Activated CD8-positive, alpha-beta memory T cell treated with anti-CD3 and anti-CD28 coated beads, Interleukin-2, amount 10 ng/mL, durations not matched to agents 7 days and 5 days (primary cell): ENCODE measurements at regions not wholly inside any gene's neighbourhood (a gene's known extent, or its start where the extent isn't known, plus 50 kb on each side); places are given as distances from the start of the nearest gene placed in this dataset.
"Not testable (repeated sequence)": the region's sequence is repeated elsewhere in the genome, so short reads cannot be mapped to it uniquely, and the experiment has no call there.

Source experiments
- ATAC-seq: fragments of 150-1000 bp; cut with Tn5 transposase; one replicate; pipeline ENCODE4 v1.10.0; 2021; ENCODE audit warnings: moderate library complexity
- CTCF ChIA-PET: fragments of 350-600 bp; sonication (Branson Sonifier 250); formaldehyde crosslinking; loops from one replicate; lab custom pipeline; 2021; ENCODE audit warnings: antibody characterized with exemption; lab: Charles Lee
- DNase-seq: peaks from one replicate; pipeline ENCODE4 v3.0.0-alpha.2; 2020
- H3K27ac Mint-ChIP-seq: one replicate; pipeline ENCODE4 v1.8.0; 2021; ENCODE audit warnings: mild to moderate bottlenecking, mixed read lengths
- H3K27me3 Mint-ChIP-seq: one replicate; pipeline ENCODE4 v1.8.0; 2021; ENCODE audit warnings: mixed read lengths
- H3K36me3 Mint-ChIP-seq: one replicate; pipeline ENCODE4 v1.8.0; 2021; ENCODE audit warnings: mild to moderate bottlenecking, mixed read lengths
- H3K4me1 Mint-ChIP-seq: one replicate; pipeline ENCODE4 v1.8.0; 2021; ENCODE audit warnings: mixed read lengths
- H3K4me3 Mint-ChIP-seq: one replicate; pipeline ENCODE4 v1.8.0; 2021; ENCODE audit warnings: mild to moderate bottlenecking, moderate library complexity, mixed read lengths
- H3K9me3 Mint-ChIP-seq: one replicate; pipeline ENCODE4 v1.8.0; 2022; ENCODE audit warnings: low read depth, mixed read lengths

DNA sequence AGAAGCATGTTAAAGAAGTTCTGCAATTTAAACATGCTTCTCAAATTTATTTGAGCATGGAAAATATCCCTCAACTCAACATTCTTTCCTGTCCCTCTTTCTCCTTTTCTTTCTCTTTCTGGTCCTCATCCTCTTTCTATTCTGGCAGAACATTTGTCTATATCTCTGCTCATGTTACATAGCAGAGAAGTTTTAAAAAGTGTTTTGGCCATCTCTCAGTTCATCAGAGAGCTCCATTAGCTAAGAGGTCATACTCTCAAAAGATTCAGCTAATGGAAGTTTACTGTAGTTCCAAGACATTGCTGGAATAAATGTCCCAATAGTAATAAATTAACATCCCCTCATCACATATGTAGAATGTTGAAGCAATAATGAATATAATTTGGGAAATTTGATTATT is 53.5 kb downstream of the XCL2 start:
- H3K27me3 Mint-ChIP-seq, result no peaks in the 10 kb centered on the region
- H3K4me1 Mint-ChIP-seq, result peaks cover 20% of the 10 kb centered on the region
- ATAC-seq (no peak), DNase-seq (no peak)
- H3K4me3 Mint-ChIP-seq, result no peak overlapping the region
- H3K36me3 Mint-ChIP-seq, result peaks cover 18% of the 10 kb centered on the region
- H3K27ac Mint-ChIP-seq, result no peak overlapping the region
- H3K9me3 Mint-ChIP-seq, result peaks cover 6% of the 10 kb centered on the region
- CTCF ChIA-PET, result interaction anchor here (1.0 kb wide), 1 partner anchor 147 kb away, joined by 3 read pairs; no protein-coding TSS in a partner anchor

DNA sequence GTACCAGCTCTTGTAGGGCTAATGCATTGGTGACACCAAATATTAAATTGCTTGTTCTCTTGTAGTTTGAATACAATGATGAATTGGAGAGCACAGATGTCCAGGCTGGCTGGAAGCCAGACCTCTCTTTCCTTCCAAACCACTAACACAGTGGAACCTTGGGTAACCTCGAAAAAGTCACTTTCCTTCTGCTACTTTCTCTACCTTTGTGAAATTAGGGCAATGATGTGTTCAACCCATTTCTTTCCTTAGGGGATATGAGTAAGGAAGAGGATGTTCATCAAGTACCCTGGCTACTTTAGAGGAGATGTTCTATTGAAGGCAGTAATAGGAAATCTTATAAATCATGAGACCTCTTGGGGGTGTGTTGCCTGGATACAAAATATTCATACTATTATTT is 55.7 kb downstream of the XCL2 start:
- DNase-seq (no peak), ATAC-seq (no peak)
- Mint-ChIP-seq H3K27me3 (no peaks in the 10 kb centered on the region), H3K4me1 (peaks cover 38% of the 10 kb centered on the region), H3K27ac (no peak overlapping the region), H3K36me3 (peaks cover 22% of the 10 kb centered on the region), H3K9me3 (peaks cover 6% of the 10 kb centered on the region), H3K4me3 (no peak overlapping the region)
- CTCF ChIA-PET, result interaction anchor here (0.8 to 1.2 kb wide), 2 partner anchors 33 to 1416 kb away, joined by 3 read pairs; no protein-coding TSS in a partner anchor

DNA sequence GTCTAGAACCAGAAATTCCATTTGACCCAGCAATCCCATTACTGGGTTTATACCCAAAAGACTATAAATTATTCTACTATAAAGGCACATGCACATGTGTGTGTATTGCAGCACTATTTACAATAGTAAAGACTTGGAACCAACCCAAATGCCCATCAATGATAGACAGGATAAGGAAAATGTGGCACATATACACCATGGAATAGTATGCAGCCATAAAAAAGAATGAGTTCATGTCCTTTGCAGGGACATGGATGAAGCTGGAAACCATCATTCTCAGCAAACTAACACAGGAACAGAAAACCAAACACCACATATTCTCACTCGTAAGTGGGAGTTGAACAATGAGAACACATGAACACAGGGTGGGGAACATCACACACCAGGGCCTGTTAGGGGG is 57.0 kb downstream of the XCL2 start:
- ATAC-seq, H3K27me3 Mint-ChIP-seq, DNase-seq, H3K9me3 Mint-ChIP-seq, H3K27ac Mint-ChIP-seq, H3K4me3 Mint-ChIP-seq: not testable (repeated sequence)
- CTCF ChIA-PET, result interaction anchor here (0.9 kb wide), 1 partner anchor 48 kb away, joined by 3 read pairs; no protein-coding TSS in a partner anchor
- Mint-ChIP-seq H3K4me1 (peaks cover 41% of the 10 kb centered on the region), H3K36me3 (peaks cover 22% of the 10 kb centered on the region)

DNA sequence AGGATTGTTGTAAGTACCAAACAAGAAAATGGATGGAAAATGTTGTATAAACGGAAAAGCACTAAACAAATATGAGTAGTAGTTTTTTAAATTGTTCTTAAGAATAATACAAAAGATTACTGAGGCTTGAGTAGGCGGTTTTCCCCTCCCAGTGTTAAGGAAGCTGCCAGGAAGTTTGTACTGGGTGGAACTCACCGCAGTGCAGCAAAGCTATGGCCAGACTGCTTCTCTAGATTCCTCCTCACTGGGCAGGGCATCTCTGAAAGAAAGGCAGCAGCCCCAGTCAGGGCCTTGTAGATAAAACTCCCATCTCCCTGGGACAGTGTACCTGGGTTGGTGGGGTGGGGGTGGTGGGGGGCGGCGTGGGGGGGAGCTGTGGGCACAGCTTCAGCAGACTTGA is 58.7 kb downstream of the XCL2 start:
- H3K9me3 Mint-ChIP-seq, result peaks cover 3% of the 10 kb centered on the region
- H3K27me3 Mint-ChIP-seq, result no peaks in the 10 kb centered on the region
- peak overlapping the region; percentile 72 for H3K27ac Mint-ChIP-seq
- CTCF ChIA-PET, result interaction anchor here (1.3 kb wide), 1 partner anchor 46 kb away, joined by 3 read pairs; no protein-coding TSS in a partner anchor
- DNase-seq, result no peak
- ATAC-seq, result peak; percentile 45
- peaks cover 20% of the 10 kb centered on the region for H3K36me3 Mint-ChIP-seq
- peaks cover 45% of the 10 kb centered on the region for H3K4me1 Mint-ChIP-seq
- H3K4me3 Mint-ChIP-seq, result no peak overlapping the region

DNA sequence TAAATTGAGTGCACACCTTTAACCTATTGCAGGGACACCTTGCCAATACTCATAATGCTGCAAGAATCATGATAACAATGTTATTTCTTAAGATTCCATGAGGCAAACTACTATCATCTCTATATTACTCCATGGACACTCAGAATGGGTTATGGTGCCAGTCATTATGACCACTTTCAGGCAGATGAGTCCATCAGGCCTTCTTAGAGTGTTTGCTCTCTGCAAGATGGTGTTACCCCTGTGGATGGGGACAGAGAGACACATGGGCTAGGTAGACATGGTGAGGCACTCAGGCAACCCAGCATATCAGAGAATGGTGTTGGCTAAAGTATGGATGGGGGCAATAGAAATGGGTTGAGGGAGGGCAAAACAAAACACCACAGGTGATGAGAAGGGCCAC is 59.7 kb downstream of the XCL2 start:
- Mint-ChIP-seq H3K4me3 (no peak overlapping the region), H3K27ac (peak overlapping the region; percentile 30), H3K27me3 (no peaks in the 10 kb centered on the region), H3K9me3 (peaks cover 3% of the 10 kb centered on the region), H3K4me1 (peaks cover 41% of the 10 kb centered on the region), H3K36me3 (peaks cover 26% of the 10 kb centered on the region)
- DNase-seq (no peak), ATAC-seq (no peak)
- CTCF ChIA-PET, result interaction anchor here (1.3 kb wide), 1 partner anchor 45 kb away, joined by 3 read pairs; no protein-coding TSS in a partner anchor

DNA sequence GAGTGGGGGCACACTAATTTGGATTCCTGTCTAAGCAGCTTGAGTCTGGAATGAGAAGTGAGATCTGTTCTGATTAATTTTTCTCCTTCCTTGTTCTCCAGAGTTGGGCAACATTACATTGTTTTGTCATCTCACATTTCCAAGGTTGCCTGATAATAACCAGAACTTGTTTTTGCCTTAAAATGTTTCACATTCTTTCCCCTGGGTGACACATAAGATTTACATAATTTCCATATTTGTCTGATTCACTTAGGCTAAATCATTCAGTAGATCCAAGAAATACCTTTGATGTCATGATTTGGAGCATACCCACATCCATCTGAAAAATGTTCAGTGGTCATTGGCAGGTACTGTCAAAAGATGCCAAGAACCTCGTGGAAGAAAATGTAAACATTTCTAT is 60.3 kb downstream of the XCL2 start:
- Mint-ChIP-seq H3K36me3 (peaks cover 28% of the 10 kb centered on the region), H3K4me3 (no peak overlapping the region)

DNA sequence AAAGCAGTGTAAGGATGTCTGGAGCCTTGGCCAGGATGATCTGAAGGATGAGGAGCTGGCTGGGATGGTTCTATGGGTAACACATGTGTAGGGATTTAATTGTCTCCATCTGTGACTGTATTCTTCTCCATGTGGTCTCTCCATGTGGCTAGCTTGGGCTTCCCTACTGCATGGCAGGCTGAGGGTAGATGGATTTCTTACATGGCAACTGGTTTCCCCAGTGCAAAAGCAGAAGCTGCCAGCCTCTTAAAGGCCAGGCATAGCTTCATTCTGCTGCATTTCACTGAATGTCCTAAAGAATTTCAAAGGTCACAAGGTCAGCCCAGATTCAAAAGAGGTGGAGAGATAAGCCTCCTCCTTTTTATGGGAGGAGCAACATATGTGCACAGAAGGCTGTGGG is 61.7 kb downstream of the XCL2 start:
- peaks cover 44% of the 10 kb centered on the region for H3K4me1 Mint-ChIP-seq
- ATAC-seq (no peak), DNase-seq (no peak)
- peaks cover 5% of the 10 kb centered on the region for H3K9me3 Mint-ChIP-seq
- H3K36me3 Mint-ChIP-seq, result peaks cover 32% of the 10 kb centered on the region
- CTCF ChIA-PET, result interaction anchor here (0.8 to 2.5 kb wide), 5 partner anchors 14 to 43 kb away, joined by 3 to 7 read pairs (median 3); no protein-coding TSS in a partner anchor
- no peak overlapping the region for H3K27ac Mint-ChIP-seq
- no peak overlapping the region for H3K4me3 Mint-ChIP-seq
- no peaks in the 10 kb centered on the region for H3K27me3 Mint-ChIP-seq

More for the DNA sequence above, 60.3 kb downstream of the XCL2 start:
- Mint-ChIP-seq H3K9me3 (peaks cover 3% of the 10 kb centered on the region), H3K27me3 (no peaks in the 10 kb centered on the region), H3K27ac (no peak overlapping the region), H3K4me1 (peaks cover 41% of the 10 kb centered on the region)
- DNase-seq (no peak), ATAC-seq (no peak)
- CTCF ChIA-PET, result interaction anchor here (1.3 to 2.5 kb wide), 2 partner anchors 22 to 44 kb away, joined by 3 to 7 read pairs; no protein-coding TSS in a partner anchor

DNA sequence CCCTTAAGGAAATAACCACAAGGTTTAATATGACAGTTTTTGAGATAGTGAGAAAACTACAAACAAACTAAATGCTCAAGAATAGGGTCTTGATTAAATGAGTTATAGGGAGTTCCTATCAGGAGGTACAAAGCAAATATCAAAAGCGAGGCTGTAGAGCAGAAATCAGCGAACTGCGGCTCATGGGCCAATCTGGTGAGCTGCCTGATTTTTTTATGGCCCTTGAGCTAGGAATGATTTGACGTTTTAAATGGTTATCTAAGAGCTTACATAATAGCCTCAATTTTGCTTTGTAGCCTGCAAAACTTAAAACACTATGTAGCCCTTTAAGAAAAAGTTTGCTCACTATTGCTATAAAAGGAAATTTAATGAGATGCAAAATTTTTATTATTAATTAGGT is 62.2 kb downstream of the XCL2 start:
- CTCF ChIA-PET, result interaction anchor here (1.6 to 2.5 kb wide), 2 partner anchors 17 to 42 kb away, joined by 5 to 7 read pairs; no protein-coding TSS in a partner anchor
- no peak overlapping the region for H3K27ac Mint-ChIP-seq
- ATAC-seq (no peak), DNase-seq (no peak)
- no peaks in the 10 kb centered on the region for H3K27me3 Mint-ChIP-seq
- H3K9me3 Mint-ChIP-seq, result peaks cover 6% of the 10 kb centered on the region
- peaks cover 31% of the 10 kb centered on the region for H3K36me3 Mint-ChIP-seq
- no peak overlapping the region for H3K4me3 Mint-ChIP-seq
- peaks cover 45% of the 10 kb centered on the region for H3K4me1 Mint-ChIP-seq

DNA sequence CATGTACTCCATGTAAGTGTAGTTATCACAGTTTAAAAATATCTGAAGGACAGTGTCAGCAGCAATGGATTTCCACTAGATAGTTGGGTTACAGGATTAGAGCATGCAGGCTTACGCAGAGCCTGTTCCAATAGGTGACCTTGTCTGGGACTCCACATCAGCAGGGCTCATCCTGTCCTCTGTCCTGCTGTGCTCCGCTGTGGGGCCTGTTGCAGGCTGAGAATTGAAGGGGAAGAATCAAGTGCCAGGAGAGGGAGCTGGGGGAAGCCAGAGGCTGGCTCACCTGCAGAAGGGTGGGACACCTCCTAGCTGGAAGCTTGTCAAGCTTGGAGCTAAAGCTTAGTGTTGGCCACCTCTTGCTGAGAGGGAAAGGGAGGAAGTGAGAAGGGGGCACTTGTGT is 62.8 kb downstream of the XCL2 start:
- ATAC-seq, result no peak

DNA sequence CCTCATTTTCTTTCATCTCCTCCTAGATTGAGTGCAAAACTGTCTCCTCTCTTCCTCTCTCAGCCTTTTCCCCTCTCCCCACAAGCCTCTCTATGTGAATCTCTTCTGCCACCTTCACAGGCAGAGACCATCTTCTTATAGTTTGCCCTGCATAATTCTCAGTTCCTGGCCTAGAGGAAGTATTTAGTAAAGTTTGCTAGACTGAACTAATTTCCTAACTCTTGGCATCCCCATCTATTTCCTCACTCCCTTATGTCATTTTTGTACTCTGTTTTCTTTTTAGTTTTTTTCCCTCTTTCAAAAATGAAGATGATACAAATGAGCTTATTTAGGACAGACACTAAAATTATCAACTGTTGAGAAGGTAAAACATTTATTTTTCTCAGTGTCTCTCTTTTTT is 66.0 kb downstream of the XCL2 start:
- ATAC-seq (no peak), DNase-seq (no peak)
- Mint-ChIP-seq H3K36me3 (peaks cover 38% of the 10 kb centered on the region), H3K9me3 (peaks cover 22% of the 10 kb centered on the region), H3K4me3 (no peak overlapping the region), H3K27ac (no peak overlapping the region), H3K27me3 (no peaks in the 10 kb centered on the region), H3K4me1 (peaks cover 23% of the 10 kb centered on the region)
- CTCF ChIA-PET, result interaction anchor here (1.1 kb wide), 1 partner anchor 15 kb away, joined by 3 read pairs; no protein-coding TSS in a partner anchor

More for the DNA sequence above, 62.8 kb downstream of the XCL2 start:
- Mint-ChIP-seq H3K36me3 (peaks cover 29% of the 10 kb centered on the region), H3K9me3 (peaks cover 4% of the 10 kb centered on the region), H3K4me1 (peaks cover 42% of the 10 kb centered on the region), H3K27me3 (no peaks in the 10 kb centered on the region), H3K4me3 (no peak overlapping the region), H3K27ac (no peak overlapping the region)
- CTCF ChIA-PET, result interaction anchor here (1.5 to 2.5 kb wide), 2 partner anchors 41 to 42 kb away, joined by 3 to 7 read pairs; no protein-coding TSS in a partner anchor
- no peak for DNase-seq

DNA sequence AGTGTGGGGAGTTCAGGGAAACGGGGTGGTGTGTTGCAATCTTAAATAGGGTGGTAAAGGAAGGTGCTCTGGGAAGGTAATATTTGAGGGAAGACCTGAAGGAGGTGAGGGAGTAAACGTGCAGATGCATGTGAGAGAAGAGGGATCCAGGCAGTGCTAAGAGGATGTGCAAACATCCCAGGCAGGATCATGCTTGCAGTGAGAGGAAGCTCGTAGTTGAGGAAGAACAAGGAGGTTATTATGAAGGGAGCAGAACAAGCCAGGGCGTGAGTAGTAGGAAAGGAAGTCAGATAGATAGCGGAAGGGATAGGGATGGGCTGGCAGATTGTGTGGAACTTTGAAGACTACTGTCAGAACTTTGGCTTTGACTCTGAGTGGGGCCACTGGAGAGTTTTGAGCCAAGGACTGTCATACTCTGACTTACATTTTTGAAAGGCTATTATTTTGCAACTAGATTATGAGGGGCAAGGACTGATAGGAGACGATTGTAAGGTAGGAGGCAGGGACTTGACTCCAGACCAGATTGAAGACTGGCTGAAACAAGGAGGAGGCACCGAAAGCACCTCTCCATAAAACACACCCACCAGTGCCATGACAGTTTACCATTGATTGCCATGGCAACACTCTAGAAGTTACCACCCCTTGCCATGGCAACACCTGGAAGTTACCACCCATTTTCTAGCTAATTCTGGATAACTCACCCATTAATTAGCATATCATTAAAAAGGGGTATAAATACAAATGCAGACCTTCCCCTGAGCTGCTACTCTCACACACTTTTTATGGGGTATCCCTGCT is 67.0 kb downstream of the XCL2 start:
- no peak for DNase-seq
- H3K4me1 Mint-ChIP-seq, result peaks cover 20% of the 10 kb centered on the region
- H3K36me3 Mint-ChIP-seq, result peaks cover 43% of the 10 kb centered on the region
- no peak overlapping the region for H3K27ac Mint-ChIP-seq
- CTCF ChIA-PET, result no interaction called here
- no peak for ATAC-seq
- H3K4me3 Mint-ChIP-seq, result no peak overlapping the region
- peaks cover 26% of the 10 kb centered on the region for H3K9me3 Mint-ChIP-seq
- H3K27me3 Mint-ChIP-seq, result no peaks in the 10 kb centered on the region

DNA sequence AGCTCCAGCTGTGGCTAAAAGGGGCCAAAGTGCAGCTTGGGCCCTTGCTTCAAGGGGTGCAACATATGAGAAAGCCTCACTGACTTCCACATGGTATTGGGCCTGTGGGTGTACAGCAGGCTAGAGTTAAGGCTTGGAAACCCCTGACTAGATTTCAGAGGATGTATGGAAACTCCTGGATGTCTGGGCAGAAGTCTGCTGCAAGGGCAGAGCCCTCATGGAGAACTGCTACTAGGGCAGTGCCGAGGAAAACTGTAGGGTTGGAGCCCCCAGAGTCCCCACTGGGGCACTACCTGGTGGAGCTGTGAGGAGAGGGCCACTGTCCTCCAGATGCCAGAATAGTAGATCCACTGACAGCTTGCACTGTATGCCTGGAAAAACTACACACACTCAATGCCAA is 69.5 kb downstream of the XCL2 start:
- Mint-ChIP-seq H3K36me3 (peaks cover 39% of the 10 kb centered on the region), H3K27ac (no peak overlapping the region), H3K27me3 (no peaks in the 10 kb centered on the region), H3K4me1 (peaks cover 35% of the 10 kb centered on the region), H3K4me3 (no peak overlapping the region), H3K9me3 (peaks cover 26% of the 10 kb centered on the region)
- DNase-seq (no peak), ATAC-seq (no peak)
- CTCF ChIA-PET, result interaction anchor here (1.6 kb wide), 1 partner anchor 61 kb away, joined by 4 read pairs; no protein-coding TSS in a partner anchor

DNA sequence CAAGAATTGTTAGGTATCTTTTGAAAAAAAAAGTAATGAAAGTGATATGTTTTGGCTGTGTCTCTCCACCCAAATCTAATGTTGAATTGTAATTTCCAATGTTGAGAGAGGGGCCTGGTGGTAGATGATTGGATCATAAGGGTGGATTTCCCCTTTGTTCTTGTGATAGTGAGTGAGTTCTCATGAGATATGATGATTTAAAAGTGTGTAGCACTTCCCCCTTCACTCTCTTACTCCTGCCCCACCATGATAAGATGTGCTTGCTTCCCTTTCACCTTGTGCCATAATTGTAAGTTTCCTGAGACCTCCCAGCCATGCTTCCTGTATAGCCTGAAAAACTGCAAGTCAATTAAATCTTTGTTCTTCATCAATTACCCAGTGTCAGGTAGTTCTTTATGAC is 70.7 kb downstream of the XCL2 start:
- no peak overlapping the region for H3K27ac Mint-ChIP-seq
- H3K36me3 Mint-ChIP-seq, result peaks cover 34% of the 10 kb centered on the region
- peaks cover 46% of the 10 kb centered on the region for H3K4me1 Mint-ChIP-seq
- CTCF ChIA-PET, result no interaction called here
- no peak for ATAC-seq
- no peaks in the 10 kb centered on the region for H3K27me3 Mint-ChIP-seq
- H3K9me3 Mint-ChIP-seq, result peaks cover 26% of the 10 kb centered on the region
- no peak for DNase-seq
- no peak overlapping the region for H3K4me3 Mint-ChIP-seq
